Keratinocyte (primary cell): ENCODE measurements at regions not wholly inside any gene's neighbourhood (a gene's known extent, or its start where the extent isn't known, plus 50 kb on each side); places are given as distances from the start of the nearest gene placed in this dataset.

Experiments
- DNase-seq: peaks from one replicate; pipeline ENCODE4 v3.0.0-alpha.2; 2011; ENCODE audit warnings: low read depth, missing footprints, low spot score
- FAIRE-seq: peaks from 2 replicates; lab custom pipeline; 2011; peaks lifted over from hg19 to GRCh38; lab: Jason Lieb, UNC
- H2AFZ ChIP-seq: 2 replicates; pipeline ENCODE4 v1.6.0; 2012; ENCODE audit warnings: low read length, control low read depth, inconsistent platforms; ENCODE audit not compliant: control insufficient read depth
- H3K27ac ChIP-seq: 2 replicates; pipeline ENCODE4 v1.5.1; 2011; ENCODE audit warnings: low read length; ENCODE audit not compliant: control insufficient read depth, insufficient read depth
- H3K27me3 ChIP-seq: 3 replicates; pipeline ENCODE4 v1.6.0; 2011; ENCODE audit warnings: low read length; ENCODE audit not compliant: control insufficient read depth, insufficient read depth; ENCODE audit errors: extremely low read depth
- H3K36me3 ChIP-seq, 2 experiments: 2 replicates in 1 of 2; 3 replicates in 1 of 2; pipeline ENCODE4 v1.5.1; 2011; ENCODE audit warnings: low read length in 2 of 2, mild to moderate bottlenecking in 1 of 2; ENCODE audit not compliant: control insufficient read depth in 2 of 2, insufficient read depth in 2 of 2; ENCODE audit errors: extremely low read depth in 1 of 2
- H3K4me1 ChIP-seq: 3 replicates; pipeline ENCODE4 v1.5.1; 2011; ENCODE audit warnings: low read length; ENCODE audit not compliant: control insufficient read depth, insufficient read depth; ENCODE audit errors: extremely low read depth
- H3K4me2 ChIP-seq: 3 replicates; pipeline ENCODE4 v1.6.0; 2011; ENCODE audit warnings: low read depth, low read length; ENCODE audit not compliant: control insufficient read depth, insufficient read depth; ENCODE audit errors: extremely low read depth
- H3K4me3 ChIP-seq, 3 experiments: fragments of 200-600 bp in 1 of 3; sonication (generic) in 1 of 3; 2 replicates in 2 of 3; 3 replicates in 1 of 3; pipeline ENCODE4 v1.5.1; 2011 to 2016; ENCODE audit warnings: low read length in 3 of 3, mild to moderate bottlenecking in 3 of 3, control low read depth in 2 of 3, inconsistent platforms in 1 of 3, low read depth in 1 of 3, mixed read lengths in 1 of 3, mixed run types in 1 of 3, moderate library complexity in 1 of 3; ENCODE audit not compliant: control insufficient read depth in 2 of 3, insufficient read depth in 2 of 3; ENCODE audit errors: extremely low read depth in 1 of 3
- H3K79me2 ChIP-seq: 2 replicates; pipeline ENCODE4 v1.6.0; 2012; ENCODE audit warnings: low read length; ENCODE audit not compliant: control insufficient read depth, insufficient read depth
- H3K9ac ChIP-seq: 3 replicates; pipeline ENCODE4 v1.6.0; 2011; ENCODE audit warnings: low read length; ENCODE audit not compliant: control insufficient read depth, insufficient read depth; ENCODE audit errors: extremely low read depth
- H3K9me1 ChIP-seq: 3 replicates; pipeline ENCODE4 v1.6.0; 2011; ENCODE audit warnings: low read length; ENCODE audit not compliant: control insufficient read depth, insufficient read depth; ENCODE audit errors: extremely low read depth
- H3K9me3 ChIP-seq: 2 replicates; pipeline ENCODE4 v1.5.1; 2012; ENCODE audit warnings: low read depth, low read length; ENCODE audit not compliant: control insufficient read depth
- H4K20me1 ChIP-seq: 3 replicates; pipeline ENCODE4 v1.6.0; 2011; ENCODE audit warnings: low read length; ENCODE audit not compliant: control insufficient read depth, insufficient read depth; ENCODE audit errors: extremely low read depth
- EZH2 ChIP-seq: IDR thresholded peaks from one replicate; pipeline ENCODE4 v1.6.1; 2012; ENCODE audit warnings: inconsistent platforms, mild to moderate bottlenecking, low read length, moderate library complexity
- dilution Hi-C: fragments of 300-500 bp; cut with MboI; formaldehyde crosslinking; loops from one replicate; pipeline ENCODE4 v1.7.0; 2020; ENCODE audit warnings: low sequenced_read_pairs; ENCODE audit not compliant: extremely low pct_ligation_motif_present
- TF ChIP-seq, protein P1 (sequence below), 3 experiments: IDR thresholded peaks in 1 of 3; conservative IDR thresholded peaks in 1 of 3; optimal IDR thresholded peaks in 1 of 3; 2 replicates in 2 of 3; 3 replicates in 1 of 3; pipeline versions ENCODE3 to v1.5.1; 2011; ENCODE audit warnings: low read length in 3 of 3, mild to moderate bottlenecking in 3 of 3, moderate library complexity in 2 of 3, control low read depth in 1 of 3, inconsistent platforms in 1 of 3; ENCODE audit not compliant: insufficient read depth in 2 of 3; ENCODE audit errors: extremely low read depth in 1 of 3

DNA sequence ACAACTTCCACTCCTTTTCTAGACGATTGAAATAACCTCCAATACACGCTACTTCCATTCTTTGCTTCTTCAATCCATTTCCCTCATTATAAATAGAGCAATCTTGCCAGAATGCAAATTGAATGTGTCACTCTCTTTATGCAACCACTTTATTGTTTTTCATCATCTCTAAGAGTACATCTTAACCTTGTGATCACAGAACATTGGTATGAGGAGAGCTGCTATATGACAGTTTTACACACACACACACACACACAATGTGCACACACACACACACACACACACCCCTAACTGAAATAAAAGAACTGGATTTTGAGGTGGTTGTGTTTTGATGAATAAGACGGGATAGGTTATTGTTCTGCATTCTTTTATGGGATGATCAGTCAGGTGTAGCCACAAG lies 187.0 kb downstream of the HDGFL1 start:
- H3K27ac ChIP-seq = no peak overlapping the region
- H3K4me2 ChIP-seq = no peak overlapping the region
- no peaks in the 10 kb centered on the region for H3K36me3 ChIP-seq
- H2AFZ ChIP-seq = no peak overlapping the region
- dilution Hi-C loops = no loop called here
- no peaks in the 10 kb centered on the region for H4K20me1 ChIP-seq
- H3K9me1 ChIP-seq = no peaks in the 10 kb centered on the region
- TF ChIP-seq, protein P1, sequence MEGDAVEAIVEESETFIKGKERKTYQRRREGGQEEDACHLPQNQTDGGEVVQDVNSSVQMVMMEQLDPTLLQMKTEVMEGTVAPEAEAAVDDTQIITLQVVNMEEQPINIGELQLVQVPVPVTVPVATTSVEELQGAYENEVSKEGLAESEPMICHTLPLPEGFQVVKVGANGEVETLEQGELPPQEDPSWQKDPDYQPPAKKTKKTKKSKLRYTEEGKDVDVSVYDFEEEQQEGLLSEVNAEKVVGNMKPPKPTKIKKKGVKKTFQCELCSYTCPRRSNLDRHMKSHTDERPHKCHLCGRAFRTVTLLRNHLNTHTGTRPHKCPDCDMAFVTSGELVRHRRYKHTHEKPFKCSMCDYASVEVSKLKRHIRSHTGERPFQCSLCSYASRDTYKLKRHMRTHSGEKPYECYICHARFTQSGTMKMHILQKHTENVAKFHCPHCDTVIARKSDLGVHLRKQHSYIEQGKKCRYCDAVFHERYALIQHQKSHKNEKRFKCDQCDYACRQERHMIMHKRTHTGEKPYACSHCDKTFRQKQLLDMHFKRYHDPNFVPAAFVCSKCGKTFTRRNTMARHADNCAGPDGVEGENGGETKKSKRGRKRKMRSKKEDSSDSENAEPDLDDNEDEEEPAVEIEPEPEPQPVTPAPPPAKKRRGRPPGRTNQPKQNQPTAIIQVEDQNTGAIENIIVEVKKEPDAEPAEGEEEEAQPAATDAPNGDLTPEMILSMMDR (optimal IDR thresholded peaks at IDR 0.05 in 1 of 3, IDR thresholded peaks at IDR 0.05 in 1 of 3, conservative IDR thresholded peaks at IDR 0.05 in 1 of 3; ENCODE audit: extremely low read depth in 1 of 3, insufficient read depth in 2 of 3, low read length in 3 of 3) = no peak
- TF ChIP-seq EZH2 = no peak
- H3K27me3 ChIP-seq = no peaks in the 10 kb centered on the region
- H3K4me3 ChIP-seq = no peak overlapping the region
- FAIRE-seq (no peak), DNase-seq (peak; percentile 4)
- H3K9ac ChIP-seq = no peak overlapping the region
- H3K79me2 ChIP-seq = no peaks in the 10 kb centered on the region
- no peaks in the 10 kb centered on the region for H3K9me3 ChIP-seq
- H3K4me1 ChIP-seq = peaks cover 5% of the 10 kb centered on the region

DNA sequence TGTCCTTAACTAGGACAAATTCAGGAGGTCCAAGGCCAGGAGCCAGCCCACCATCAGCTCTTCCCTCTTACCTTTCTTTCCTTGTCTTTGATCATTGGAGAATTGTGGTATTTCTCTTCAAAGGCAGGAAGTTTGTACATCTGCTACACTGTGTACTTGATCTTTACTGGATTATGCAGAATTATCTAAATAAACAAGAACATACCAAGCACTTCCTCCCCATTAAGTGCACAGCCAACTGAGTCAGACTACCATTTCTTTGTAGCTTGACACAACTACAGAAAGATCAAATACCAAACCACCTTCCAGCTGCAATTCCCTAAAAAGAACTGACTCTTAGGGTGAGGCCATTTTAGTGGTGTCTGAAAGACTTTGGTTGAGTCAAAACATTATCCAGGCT lies 195.1 kb downstream of the HDGFL1 start:
- Histone ChIP-seq H3K9me1 (no peaks in the 10 kb centered on the region), H3K36me3 (no peaks in the 10 kb centered on the region), H3K27me3 (no peaks in the 10 kb centered on the region), H3K9me3 (no peaks in the 10 kb centered on the region), H3K9ac (no peak overlapping the region), H3K4me2 (no peak overlapping the region), H3K4me3 (no peak overlapping the region), H4K20me1 (no peaks in the 10 kb centered on the region), H3K27ac (no peak overlapping the region), H3K4me1 (peaks cover 7% of the 10 kb centered on the region), H2AFZ (no peak overlapping the region), H3K79me2 (no peaks in the 10 kb centered on the region)
- peak; percentile 26 for FAIRE-seq
- dilution Hi-C loops = no loop called here
- no peak for TF ChIP-seq EZH2
- TF ChIP-seq, protein P1 (optimal IDR thresholded peaks at IDR 0.05 in 1 of 3, IDR thresholded peaks at IDR 0.05 in 1 of 3, conservative IDR thresholded peaks at IDR 0.05 in 1 of 3; ENCODE audit: extremely low read depth in 1 of 3, insufficient read depth in 2 of 3, low read length in 3 of 3) = no peak
- DNase-seq = no peak
